Renal pelvis (tissue), 1 donor: ENCODE measurements at regions not wholly inside any gene's neighbourhood (a gene's known extent, or its start where the extent isn't known, plus 50 kb on each side); places are given as distances from the start of the nearest gene placed in this dataset.

Source experiments
- DNase-seq: peaks from one replicate; pipeline ENCODE4 v3.0.0-alpha.2; 2013

GRCh38 chr6:40907198-40907701 is 131.8 kb downstream of the UNC5CL start:
- DNase-seq: no peak

- no peak for DNase-seq
Observed at GRCh38 chr6:40906759-40907158, 132.3 kb downstream of the UNC5CL start.

DNA sequence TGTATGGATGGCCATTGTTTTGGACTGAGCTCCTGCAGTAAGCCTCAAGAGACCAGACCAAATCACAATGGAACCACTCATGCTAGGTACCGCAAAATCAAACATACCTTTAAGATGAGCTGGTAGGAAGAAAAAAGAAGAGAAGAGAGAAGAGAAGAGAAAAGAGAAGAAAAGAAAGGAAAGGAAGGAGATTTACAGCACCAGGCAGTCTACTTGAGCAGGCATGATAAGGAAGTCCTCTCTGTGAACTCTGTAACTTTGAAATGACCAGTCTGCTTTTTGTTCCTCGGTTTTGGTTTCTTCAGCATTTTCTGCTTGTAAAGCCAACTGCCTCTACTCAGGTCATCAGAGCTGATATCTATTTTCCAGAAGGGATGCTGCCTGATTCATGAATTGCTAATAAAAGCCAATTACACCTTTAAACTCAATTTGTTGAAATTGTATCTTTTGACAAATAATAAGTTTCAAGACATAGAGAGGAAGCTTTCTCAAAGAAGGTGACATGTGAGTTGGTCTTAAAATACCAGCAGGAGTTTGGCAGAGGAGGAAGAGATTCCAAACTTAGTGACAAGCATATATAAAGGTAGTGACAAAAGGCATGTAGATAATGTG is 134.3 kb downstream of the UNC5CL start:
- no peak for DNase-seq

DNA sequence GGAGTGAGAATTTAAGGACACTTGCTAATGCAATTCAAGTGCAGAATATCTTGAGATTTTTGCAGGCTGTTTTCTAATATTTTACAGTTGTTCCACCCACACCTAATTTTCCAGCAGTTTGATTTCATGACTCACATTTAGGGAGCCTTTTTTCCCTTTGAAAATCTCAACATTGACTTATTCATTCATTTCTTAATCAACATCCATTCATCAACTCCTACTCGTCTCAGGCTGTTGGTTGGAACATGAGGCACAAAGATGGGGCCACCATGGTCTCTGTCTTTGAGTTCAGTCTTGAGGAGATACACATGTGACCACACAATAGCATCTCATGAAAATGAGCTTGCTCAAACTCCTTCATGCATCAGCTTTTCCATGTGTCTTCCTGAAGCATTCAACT is 135.6 kb downstream of the UNC5CL start:
- DNase-seq: no peak

- DNase-seq: no peak
Observed at GRCh38 chr6:40901322-40902055, 137.5 kb downstream of the UNC5CL start.

DNA sequence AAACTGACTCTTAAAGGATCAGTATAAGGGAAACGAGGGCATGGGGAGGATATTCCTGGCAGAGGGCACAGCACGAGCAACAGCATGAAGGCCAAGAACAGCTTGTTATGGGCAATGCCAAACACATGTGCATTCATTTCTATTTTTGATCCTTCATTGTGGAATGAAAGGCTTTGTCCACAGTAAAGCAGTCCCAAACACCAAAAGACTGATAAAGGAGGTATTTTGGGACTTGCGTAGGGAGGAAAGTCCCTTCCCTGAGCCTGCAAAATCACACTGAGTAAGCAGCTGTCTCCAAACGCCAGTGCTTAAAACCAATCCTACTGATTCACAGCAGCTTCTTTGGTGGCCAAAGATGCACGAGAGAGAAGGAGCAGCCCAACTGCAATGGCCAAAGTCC is 138.2 kb downstream of the UNC5CL start:
- no peak for DNase-seq

DNA sequence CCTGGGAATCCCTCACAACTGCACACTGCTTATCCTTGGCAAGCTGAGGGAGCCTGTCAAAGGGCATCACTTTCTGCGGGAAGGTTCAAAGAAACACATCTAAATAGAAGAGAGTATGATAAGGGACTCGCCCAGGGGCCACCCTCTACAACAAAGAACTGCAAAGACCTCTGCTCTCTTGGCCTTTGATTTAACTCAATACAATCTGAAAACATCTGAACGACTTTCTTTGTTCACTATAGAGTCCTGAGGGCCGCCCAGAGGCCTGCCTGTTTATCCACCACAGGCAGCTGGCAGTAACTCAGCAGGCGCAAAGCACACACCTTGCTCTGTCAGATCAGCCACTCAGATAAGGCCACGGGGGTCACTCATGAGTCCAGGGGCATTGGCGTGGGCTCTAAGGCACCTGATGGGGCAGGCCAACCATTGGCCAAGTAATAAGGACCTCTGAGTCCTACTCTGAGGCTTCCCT is 139.3 kb downstream of the UNC5CL start:
- no peak for DNase-seq

GRCh38 chr6:40898073-40898472 is 140.9 kb downstream of the UNC5CL start:
- no peak for DNase-seq

DNA sequence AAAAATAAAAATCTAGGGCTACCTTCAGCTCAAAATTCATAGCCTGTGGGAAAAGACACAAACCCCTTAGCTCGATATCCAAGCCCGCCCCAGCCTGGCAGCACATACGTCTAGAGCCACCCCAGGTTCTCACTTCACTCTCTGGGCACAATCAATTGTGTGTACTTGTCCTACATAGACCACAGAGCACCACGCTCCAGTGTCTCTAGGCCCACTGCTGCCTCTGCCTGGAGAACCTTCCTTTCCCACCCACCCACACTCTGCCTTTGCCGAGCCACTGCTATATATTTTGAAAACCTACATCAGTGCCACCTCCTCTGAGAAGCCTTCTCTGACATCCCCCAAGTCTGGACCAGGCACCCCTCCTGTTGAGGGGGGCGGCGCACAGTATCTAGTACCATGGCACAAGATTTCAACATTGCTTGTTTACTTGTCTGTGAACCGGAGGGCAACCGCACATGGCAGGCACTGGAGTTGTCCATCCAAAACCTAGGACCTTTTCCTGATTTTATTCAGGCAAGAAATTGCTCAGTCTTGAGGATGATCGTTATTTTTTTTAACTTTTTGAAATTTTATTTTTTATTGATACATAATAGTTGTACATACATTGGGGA is 141.5 kb downstream of the UNC5CL start:
- DNase-seq: no peak

- DNase-seq: no peak
Observed at GRCh38 chr6:40896696-40897095, 142.3 kb downstream of the UNC5CL start.

- DNase-seq: peak; percentile 40
Observed at GRCh38 chr6:40894962-40895799, 143.8 kb downstream of the UNC5CL start.

- no peak for DNase-seq
Observed at GRCh38 chr6:40893021-40893420, 146.0 kb downstream of the UNC5CL start.

GRCh38 chr6:40892223-40892622 is 146.8 kb downstream of the UNC5CL start:
- no peak for DNase-seq

GRCh38 chr6:40891686-40892085 is 147.3 kb downstream of the UNC5CL start:
- DNase-seq: no peak

- no peak for DNase-seq
Observed at GRCh38 chr6:40891131-40891530, 147.9 kb downstream of the UNC5CL start.

- no peak for DNase-seq
Observed at GRCh38 chr6:40889137-40889832, 149.7 kb downstream of the UNC5CL start.

- no peak for DNase-seq
Observed at GRCh38 chr6:40888456-40888990, 150.5 kb downstream of the UNC5CL start.

GRCh38 chr6:40887792-40888340 is 151.2 kb downstream of the UNC5CL start:
- no peak for DNase-seq

DNA sequence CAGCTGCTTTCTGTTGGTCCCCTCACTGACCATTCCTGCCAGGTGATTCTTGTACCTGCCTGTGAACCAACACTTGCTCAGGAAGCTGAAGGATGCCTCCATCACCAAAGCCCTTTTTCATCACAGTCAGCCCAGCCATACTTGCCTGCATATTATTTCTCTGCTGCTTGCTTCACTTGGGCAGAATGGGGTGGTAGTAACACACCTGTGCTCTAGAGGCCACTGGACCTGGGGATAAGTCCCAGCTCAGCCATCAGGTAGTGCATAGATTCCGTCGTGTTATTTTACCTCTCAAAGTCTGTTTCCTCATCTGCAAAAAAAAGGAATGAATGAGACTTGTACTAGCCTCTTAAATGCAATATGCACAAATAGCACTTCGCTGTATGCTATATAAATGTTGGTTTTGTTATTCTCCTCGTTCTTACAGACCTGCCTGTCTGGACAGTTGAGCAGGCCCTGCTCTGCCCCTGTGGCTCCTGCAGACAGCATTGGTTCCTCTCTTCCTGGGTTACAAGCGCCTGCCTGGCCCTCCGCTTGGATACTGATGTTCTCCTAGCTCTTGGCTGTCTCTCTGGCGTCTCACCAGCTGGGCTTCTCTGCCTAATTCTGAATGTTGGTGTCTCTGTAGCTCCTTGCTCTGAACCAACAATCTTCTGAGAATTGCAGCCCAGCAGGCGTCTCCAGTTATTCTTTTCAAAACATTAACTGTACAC is 151.8 kb downstream of the UNC5CL start:
- no peak for DNase-seq

GRCh38 chr6:40885139-40885774 is 153.8 kb downstream of the UNC5CL start:
- no peak for DNase-seq
